ENCODE measurements at regions not wholly inside any gene's neighbourhood (a gene's known extent, or its start where the extent isn't known, plus 50 kb on each side); places are given as distances from the start of the nearest gene placed in this dataset.

GRCh38 chr2:6341588-6342129, 524.0 kb downstream of the CMPK2 start:
- Histone ChIP-seq H3K18ac (ENCODE audit: extremely low read depth, low read length) (no peak overlapping the region), H3K9me3 (ENCODE audit: insufficient read depth in 2 of 2, low read depth in 1 of 2, low read length in 1 of 2) (no peaks in the 10 kb centered on the region), H3K79me2 (ENCODE audit: control insufficient read depth in 1 of 2, insufficient read depth in 2 of 2, low read length in 2 of 2) (no peaks in the 10 kb centered on the region), H2BK12ac (ENCODE audit: low read depth, low read length) (no peak overlapping the region), H3K4me1 (replicated peaks in 1 of 4; ENCODE audit: control insufficient read depth in 3 of 4, insufficient read depth in 4 of 4, low read length in 3 of 4) (0 out of 7 replicates have a peak, but pooled peaks cover 0 to 2% (median 0%) of the 10 kb centered on the region in 4 experiments), H3K27ac (ENCODE audit: low read depth, low read length) (no peak overlapping the region), H3K9ac (replicated peaks in 1 of 4; ENCODE audit: extremely low read depth in 1 of 4, low read depth in 3 of 4, low read length in 3 of 4) (no peak overlapping the region), H3K14ac (ENCODE audit: insufficient read length) (no peak overlapping the region), H4K5ac (ENCODE audit: insufficient read length, low read depth, low read length) (no peak overlapping the region), H3K4me2 (ENCODE audit: insufficient read depth in 1 of 2, low read depth in 2 of 2, low read length in 2 of 2) (no peak overlapping the region), H2BK5ac (ENCODE audit: low read depth, low read length) (no peak overlapping the region), H4K8ac (ENCODE audit: extremely low read depth, insufficient read depth, low read length) (no peak overlapping the region), H2BK15ac (ENCODE audit: low read length) (no peak overlapping the region), H3K27me3 (replicated peaks in 1 of 4; ENCODE audit: control insufficient read depth in 3 of 4, extremely low read depth in 1 of 4, insufficient read depth in 3 of 4, low read length in 3 of 4) (no peaks in the 10 kb centered on the region), H4K91ac (replicated peaks; ENCODE audit: insufficient read length, low read length) (no peak overlapping the region), H4K20me1 (replicated peaks in 1 of 2; ENCODE audit: control insufficient read depth in 1 of 2, insufficient read depth in 2 of 2, low read length in 2 of 2) (no peaks in the 10 kb centered on the region), H2BK20ac (ENCODE audit: low read length) (no peak overlapping the region), H3K79me1 (ENCODE audit: low read depth, low read length) (no peaks in the 10 kb centered on the region), H2BK120ac (replicated peaks; ENCODE audit: low read depth, low read length) (no peak overlapping the region), H3K4me3 (ENCODE audit: extremely low read depth in 1 of 4, insufficient read depth in 2 of 4, low read depth in 3 of 4, low read length in 4 of 4) (no peak overlapping the region), H3K23me2 (ENCODE audit: low read depth, low read length) (no peaks in the 10 kb centered on the region), H3K4ac (replicated peaks; ENCODE audit: insufficient read length, low read depth, low read length) (no peak overlapping the region), H2AK5ac (ENCODE audit: low read depth, low read length) (no peak overlapping the region), H3K56ac (replicated peaks; ENCODE audit: insufficient read length, low read depth, low read length) (no peak overlapping the region), H2AFZ (ENCODE audit: low read length) (no peak overlapping the region), H3K23ac (ENCODE audit: insufficient read length) (no peak overlapping the region), H3K36me3 (ENCODE audit: control insufficient read depth in 2 of 4, insufficient read depth in 4 of 4, low read length in 3 of 4) (no peaks in the 10 kb centered on the region)
- DNase-seq (ENCODE audit: low read depth in 1 of 2, low spot score in 2 of 2) (no peak), FAIRE-seq (no peak)
- CTCF ChIA-PET (ENCODE audit: partially characterized antibody): no interaction called here
- WGBS, 2 experiments (ENCODE audit: extremely low coverage in 1 of 2, insufficient coverage in 1 of 2, insufficient read length in 1 of 2, insufficient replicate concordance in 2 of 2, low coverage in 1 of 2, low lambda C conversion rate in 2 of 2, missing lambda C conversion rate in 1 of 2): 89% methylated on average over 3 of the region's 3 CpGs; no CpG with 5 or more reads in 1 of the 2 experiments
- POLR2A ChIA-PET (ENCODE audit: partially characterized antibody): no interaction called here
- TF ChIP-seq KDM5A (IDR thresholded peaks at IDR 0.05; ENCODE audit: low read length) (no peak), TAF7 (optimal IDR thresholded peaks at IDR 0.05; ENCODE audit: borderline replicate concordance, low read depth, low read length) (no peak), NRF1 (IDR thresholded peaks at IDR 0.05; ENCODE audit: low read depth, low read length) (no peak), CBX5 (IDR thresholded peaks at IDR 0.05; ENCODE audit: low read depth, low read length) (no peak), SAP30 (IDR thresholded peaks at IDR 0.05; ENCODE audit: insufficient read depth, insufficient replicate concordance, low read length) (no peak), TCF12 (IDR thresholded peaks at IDR 0.05; ENCODE audit: low read depth, low read length) (no peak), HDAC2 (IDR thresholded peaks at IDR 0.05; ENCODE audit: borderline replicate concordance in 1 of 2, low read depth in 2 of 2, low read length in 2 of 2) (no peak), CREB1 (IDR thresholded peaks at IDR 0.05) (no peak), GABPA (IDR thresholded peaks at IDR 0.05; ENCODE audit: borderline replicate concordance, insufficient read depth, low read length) (no peak), EP300 (IDR thresholded peaks at IDR 0.05; ENCODE audit: borderline replicate concordance in 1 of 2, low read depth in 2 of 2, low read length in 2 of 2) (no peak), SP1 (IDR thresholded peaks at IDR 0.05; ENCODE audit: low read depth, low read length) (no peak), SIN3A (conservative IDR thresholded peaks at IDR 0.05 in 1 of 2, IDR thresholded peaks at IDR 0.05 in 1 of 2; ENCODE audit: low read depth in 1 of 2, low read length in 2 of 2) (no peak)
- TF ChIP-seq, protein P1, sequence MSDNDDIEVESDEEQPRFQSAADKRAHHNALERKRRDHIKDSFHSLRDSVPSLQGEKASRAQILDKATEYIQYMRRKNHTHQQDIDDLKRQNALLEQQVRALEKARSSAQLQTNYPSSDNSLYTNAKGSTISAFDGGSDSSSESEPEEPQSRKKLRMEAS (IDR thresholded peaks at IDR 0.05): no peak

Data from H1 (cell line).